ENCODE measurements at regions not wholly inside any gene's neighbourhood (a gene's known extent, or its start where the extent isn't known, plus 50 kb on each side); places are given as distances from the start of the nearest gene placed in this dataset.
"Not testable (repeated sequence)": the region's sequence is repeated elsewhere in the genome, so short reads cannot be mapped to it uniquely, and the experiment has no call there.

DNA sequence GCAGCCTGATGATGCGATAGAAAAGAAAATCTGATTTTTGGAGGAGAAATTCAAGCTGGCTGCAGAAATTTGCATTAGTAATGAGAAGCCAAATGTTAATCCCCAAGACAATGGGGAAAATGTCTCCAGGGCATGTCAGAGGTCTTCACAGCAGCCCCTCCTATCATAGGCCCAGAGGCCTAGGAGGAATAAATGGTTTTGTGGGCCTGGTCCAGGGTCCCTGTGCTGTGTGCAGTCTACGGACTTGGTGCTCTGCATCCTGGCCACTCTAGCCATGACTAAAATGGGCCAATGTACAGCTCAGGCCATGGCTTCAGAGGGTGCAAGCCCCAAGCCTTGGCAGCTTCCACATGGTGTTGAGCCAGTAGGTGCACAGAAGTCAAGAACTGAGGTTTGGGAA lies 303.8 kb upstream of the SEMA3C start:
- not testable (repeated sequence) for DNase-seq (ENCODE audit: low spot score)

DNA sequence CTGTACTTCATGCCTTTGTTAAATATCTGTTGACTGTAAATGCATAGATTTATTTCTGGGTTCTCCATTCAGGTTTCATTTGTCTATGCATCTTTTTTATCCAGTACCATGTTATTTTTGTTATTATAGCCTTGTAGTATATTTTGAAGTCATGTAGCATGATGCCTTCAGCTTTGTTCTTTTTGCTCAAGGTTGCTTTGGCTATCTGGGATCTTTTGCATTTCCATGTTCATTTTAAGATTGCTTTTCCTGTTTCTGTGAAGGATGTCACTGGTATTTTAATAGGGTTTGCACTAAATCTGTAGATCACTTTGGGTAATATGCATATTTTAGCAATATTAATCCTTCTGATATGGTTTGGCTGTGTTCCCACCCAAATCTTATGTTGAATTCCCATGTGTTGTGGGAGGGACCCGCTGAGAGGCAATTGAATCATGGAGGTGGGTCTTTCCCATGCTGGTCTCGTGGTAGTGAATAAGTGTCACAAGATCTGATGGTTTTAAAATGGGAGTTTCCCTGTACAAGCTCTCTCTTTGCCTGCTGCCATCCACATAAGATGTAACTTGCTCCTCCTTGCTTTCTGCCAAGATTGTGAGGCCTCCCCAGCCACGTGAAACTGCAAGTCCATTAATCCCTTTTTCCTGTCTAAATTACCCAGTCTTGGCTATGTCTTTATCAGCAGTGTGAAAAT lies 302.8 kb upstream of the SEMA3C start:
- no peak for DNase-seq (ENCODE audit: low spot score)

DNA sequence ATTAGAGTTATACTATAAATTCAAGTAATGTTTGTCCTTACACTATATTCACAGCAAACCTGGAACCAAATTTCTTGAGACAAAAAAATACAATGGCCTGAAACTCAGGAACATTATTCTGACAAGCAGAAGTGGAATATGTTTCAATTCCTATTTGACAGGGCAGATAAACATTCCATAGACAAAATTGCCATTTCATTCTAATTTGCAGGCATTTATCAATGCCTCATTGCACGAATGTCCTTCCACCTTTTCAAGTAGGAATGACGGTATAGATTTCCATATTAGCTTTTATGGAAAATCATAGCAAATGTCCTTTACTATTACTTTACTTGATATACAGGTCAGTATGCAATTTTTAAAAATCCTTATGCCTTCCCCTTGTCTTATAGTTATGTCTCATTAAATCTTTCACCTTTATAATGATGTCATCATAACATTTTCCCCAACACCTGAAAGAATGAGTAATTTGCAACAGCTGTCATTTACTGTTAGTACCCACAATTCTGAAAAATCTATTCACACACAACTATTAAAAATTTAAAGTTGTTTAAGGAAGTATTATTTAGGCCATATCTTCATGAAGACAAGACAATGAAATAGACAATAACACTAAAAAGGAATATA lies 299.7 kb upstream of the SEMA3C start:
- DNase-seq (ENCODE audit: low spot score): no peak

DNA sequence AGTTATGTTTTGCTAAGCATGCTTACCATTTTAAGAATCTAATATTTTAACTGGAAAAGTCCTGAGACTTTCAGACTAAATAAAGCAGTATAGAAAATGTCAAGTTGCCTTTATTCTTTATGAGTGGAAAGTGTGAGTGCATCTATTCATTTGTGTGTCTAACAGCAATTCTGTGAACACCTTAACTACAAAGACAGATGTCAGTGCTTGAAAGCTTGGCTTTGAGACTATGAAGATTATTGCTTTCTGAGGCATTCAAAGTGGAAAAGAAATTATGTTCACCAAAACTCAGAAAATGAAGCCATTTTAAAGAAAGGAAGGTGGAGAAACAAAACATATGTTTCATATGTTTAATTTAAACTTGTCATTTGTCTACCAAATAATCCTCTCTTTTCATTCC lies 294.5 kb upstream of the SEMA3C start:
- no peak for DNase-seq (ENCODE audit: low spot score)

DNA sequence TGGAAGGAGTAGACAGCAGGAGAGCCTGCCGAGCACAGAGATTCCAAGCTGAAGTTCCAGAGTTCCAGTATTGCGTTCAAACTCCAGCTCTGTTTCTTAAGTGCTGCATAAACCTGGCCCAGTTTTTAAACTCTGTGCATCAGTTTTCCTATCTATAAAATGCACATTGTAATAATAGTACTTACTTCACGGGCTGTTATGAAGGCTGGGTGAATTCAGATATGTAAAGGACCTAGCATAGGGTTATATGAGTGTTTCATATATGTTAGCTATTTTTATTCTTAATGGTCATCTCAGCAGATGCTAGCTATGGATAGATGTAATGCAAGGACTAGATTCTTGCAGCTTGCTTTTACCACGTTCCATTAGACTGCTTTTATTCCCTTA lies 293.1 kb upstream of the SEMA3C start:
- no peak for DNase-seq (ENCODE audit: low spot score)

DNA sequence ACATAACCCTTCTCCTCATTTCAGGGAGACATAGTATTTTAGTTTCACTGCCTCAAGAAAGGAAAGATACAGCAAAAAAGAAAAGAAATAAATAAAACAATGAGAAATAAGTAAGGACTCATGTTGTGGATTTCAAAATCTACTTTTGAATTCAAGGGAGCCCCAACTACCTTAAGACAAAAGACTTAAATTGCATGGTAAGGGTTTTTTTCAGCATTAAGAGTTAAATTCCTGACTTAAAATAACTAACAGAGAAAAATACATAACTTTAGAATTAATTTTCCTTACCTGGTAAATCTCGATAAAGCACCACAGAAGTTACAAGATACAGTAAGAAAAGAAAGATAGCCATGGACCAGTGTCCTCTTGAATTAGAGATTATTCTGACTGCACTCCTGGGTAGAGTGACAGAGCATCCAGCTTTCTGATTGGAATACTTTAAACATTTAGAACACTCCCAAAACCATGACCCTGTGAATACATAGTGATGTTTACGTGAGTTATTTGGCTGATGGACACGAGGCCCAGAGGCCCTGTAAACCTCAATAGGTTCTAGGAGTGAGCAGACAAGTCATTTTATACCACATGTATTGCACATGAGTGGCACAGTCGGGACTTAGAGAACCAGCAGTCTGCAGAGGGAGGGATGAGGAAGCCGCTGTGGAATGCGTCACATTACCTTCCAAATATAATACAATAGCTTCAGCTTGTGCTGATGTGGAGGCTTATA lies 292.5 kb upstream of the SEMA3C start:
- DNase-seq (ENCODE audit: low spot score): no peak

DNA sequence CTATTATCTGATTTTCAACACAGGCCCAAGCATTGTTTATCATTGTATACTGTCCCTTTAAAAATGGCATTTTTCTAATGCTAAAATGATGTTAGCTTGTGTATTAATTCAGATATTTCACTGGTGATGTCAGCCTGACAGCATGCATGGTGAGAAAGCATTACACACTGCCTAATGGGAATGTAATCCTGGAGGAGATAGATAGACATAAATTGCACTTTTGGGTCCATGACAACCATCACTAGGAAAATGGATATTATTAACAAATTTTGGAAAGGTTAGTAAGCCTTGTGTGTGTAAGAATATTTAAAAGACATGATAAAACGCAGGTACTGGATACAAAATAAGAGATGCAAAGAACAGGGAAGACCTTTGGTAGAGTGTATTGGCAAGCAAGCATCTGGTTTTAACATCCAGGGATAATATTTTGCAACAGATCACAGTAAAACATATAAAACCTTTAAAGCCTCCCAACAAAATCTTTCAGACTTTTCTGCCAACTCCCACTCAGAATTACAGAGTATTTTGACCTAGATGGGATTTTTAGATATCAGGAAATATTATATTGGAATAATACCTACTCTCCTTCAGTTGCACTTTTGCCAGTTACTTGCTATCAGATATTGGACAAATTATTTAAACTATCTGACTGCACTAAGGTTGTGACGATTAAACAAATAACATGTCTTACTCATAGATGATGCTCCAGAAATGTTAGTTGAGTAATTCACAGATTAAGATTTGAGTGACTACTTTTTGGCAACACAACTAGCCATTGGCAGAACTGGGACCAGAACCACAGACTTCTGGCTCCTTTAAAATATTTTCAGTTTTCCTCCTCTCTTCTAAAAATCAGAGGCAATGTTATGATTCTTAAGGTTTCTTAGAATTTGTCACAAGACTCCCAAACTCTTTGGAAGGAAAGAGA lies 291.6 kb upstream of the SEMA3C start:
- no peak for DNase-seq (ENCODE audit: low spot score)

DNA sequence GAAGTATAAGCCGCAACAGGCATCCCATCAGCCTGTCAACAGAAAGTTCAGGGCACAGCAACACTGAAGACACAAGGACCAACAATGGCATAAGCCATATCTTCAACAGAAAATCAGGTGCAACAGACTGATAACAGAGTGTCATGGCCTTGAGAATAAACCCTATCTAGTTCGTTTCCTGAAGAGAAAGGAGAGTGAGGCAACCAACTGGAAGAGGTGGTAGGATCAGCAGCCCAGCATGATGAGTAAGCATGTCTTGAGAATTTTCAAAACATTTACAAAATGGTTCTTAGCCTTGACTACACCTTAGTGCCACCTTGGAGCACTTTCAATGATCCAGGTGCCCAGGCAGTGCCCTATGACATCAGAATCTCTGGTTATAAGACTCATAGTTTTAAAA lies 290.2 kb upstream of the SEMA3C start:
- no peak for DNase-seq (ENCODE audit: low spot score)

DNA sequence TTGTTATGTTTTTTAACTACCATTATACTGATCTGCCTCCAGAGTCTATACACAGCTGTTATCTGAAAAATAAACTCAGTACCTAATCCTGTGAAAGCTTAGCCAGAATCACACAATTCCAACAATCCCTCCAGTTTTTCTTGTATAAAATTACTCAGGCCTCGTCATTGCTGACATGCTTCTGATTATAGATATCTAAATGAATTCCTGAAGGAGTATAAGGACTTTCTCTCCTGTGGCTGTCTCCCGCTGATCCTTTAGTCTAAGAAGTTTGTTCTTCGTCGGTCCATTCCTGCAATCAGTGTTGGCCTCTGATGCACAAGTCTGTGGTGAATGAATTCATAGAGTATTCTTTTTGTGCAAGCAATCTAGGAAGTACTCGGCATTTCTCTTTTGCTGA lies 288.9 kb upstream of the SEMA3C start:
- no peak for DNase-seq (ENCODE audit: low spot score)

DNA sequence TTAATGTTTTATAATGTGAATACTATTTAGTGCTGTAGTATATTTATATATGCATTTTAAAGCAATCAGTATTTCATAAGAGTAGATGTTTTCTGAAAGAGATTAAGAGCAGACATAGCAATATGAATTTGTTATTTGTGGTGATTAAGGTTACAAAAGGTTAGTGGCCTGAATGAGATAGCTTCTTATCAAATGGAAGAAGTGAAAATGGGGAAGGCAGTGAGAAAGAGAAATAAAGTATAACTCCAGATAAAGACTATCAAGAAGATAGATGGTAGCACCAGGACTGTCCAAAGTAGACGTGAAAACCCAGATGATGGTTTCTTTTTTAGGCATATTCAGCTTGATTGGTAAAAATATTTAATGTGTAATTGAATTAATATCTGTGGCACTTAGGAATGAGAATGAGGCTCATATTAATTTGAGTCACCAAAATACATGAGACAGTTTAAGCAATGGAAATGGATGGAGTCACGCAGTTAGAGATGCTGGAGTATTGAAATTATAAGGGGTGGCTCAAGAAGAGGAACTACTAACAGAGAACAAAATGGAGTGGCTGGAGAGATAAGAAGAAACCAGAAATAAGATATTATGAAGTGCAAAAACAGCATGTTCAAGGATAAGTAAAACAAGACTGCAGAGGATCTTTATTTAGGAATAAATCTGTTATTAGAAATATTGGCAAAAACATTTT lies 288.0 kb upstream of the SEMA3C start:
- no peak for DNase-seq (ENCODE audit: low spot score)

DNA sequence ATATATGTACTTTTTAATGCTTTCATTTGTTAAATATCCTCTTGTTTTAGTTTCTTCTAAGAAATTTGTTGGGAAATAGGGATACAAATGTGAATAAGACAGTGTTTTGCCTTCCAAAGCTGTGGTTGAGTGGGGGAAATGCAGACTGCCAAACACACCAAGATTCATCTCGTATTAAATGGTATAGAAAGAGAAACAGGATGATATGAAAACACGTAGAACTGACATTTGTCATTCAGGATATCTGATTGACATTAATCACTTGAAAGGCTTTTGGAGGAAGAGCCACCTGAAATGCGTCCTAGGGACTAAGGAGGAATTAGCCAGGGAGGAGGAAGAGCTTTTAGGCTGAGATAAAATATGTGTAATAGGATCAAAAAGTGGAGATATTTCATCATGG lies 287.4 kb upstream of the SEMA3C start:
- no peak for DNase-seq (ENCODE audit: low spot score)

DNA sequence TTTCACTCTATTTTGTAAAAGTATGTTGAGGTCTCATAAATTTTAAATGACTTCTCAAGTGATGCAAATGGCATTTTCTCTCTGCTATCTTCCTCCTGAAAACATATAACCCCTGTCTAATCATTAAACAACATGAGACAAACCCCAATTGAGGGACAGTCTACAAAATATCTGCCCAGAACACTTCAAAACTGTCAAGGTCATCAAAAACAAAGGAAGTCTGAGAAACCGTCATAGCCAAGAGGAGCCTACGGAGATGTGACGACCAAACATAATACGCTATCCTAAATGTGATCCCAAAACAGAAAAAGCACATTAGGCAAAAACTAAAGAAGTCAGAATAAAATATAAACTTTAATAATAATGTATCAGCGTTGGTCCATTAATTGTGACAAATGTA lies 282.3 kb upstream of the SEMA3C start:
- DNase-seq (ENCODE audit: low spot score): no peak

DNA sequence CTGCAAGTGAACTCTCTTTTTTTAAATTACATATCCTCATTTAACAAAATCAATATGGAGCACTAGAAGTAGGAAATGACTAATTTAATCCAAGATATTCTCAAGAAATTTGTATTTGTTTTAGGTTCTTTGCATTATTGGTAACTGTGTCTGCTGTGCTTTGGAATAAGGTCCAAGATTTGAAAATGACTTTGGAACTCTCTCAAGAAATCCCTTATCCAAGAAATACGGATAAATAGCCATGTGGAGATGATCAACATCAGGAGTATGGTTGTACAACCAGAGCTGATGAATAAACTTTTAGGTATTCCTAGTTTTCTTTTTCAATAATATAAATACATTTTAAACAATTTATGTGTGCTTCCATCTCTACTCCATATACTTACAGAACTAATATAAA lies 279.9 kb upstream of the SEMA3C start:
- no peak for DNase-seq (ENCODE audit: low spot score)

DNA sequence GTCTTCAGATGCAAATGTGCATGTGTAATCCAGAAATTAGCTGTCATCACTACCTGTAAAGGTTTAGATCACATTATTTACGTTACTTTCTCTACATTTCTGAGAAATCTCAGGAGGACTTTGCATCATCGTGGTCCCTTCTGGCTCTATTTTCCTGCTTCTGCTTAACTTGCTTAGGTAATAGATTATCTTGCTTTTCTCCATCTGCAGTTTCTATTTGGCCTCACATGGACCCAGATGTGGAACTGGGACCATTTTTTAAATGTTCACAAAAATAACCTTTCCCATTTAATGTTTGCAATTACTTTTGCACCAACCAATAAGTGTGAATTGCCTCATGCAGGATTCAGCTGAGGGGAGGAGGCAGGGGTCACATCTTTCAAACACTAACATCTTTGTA lies 278.4 kb upstream of the SEMA3C start:
- no peak for DNase-seq (ENCODE audit: low spot score)

DNA sequence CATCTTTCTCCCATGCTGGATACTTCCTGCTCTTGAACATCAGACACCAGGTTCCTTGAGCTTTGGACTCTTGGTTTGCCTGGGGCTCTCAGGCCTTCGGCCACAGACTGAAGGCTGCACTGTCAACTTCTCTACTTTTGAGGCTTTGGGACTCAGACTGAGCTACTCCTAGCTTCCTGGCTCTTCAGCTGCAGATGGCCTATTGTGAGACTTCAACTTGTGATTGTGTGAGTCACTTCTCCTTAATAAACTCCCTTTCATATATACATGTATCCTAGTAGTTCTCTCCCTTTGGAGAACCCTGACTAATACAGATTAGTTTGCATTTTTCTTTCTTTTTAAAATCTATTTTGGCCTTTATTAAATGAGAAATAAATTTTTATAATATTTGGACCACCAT lies 276.2 kb upstream of the SEMA3C start:
- DNase-seq (ENCODE audit: low spot score): no peak

DNA sequence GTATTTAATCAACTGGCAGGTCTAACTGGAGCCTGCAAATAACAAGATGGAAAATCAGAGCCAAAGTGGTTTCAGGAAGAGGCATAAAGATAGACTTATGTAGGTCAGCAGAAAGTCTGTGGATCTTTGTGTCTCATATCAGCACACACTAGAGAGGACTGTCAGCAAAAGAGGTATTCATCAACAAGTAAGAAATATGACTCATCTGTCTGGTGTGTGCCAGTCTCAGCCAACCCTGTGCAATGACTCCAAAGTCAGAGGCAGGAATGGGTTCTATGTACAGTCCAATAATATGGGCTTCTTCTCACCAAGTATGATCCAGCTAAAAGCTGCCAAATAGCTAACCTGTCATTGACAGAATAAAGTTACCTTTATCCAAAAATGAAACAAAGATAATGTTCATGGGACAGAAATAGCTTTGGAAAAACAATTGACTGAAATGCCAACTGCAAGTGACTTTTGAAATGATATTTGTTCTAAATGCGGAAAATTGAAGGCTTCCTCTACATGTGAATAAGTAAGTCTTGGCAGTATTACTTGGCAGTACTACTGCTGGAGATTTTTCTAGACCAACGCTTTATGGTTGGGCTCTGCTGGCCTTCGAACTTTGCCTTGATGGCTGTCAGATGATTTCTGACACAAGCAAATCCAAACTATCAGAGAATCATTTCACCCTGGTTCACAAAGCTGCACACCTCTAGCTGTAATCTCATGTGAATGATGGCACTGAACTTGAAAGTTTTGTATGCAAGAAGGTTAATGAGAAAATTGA lies 272.3 kb upstream of the SEMA3C start:
- no peak for DNase-seq (ENCODE audit: low spot score)

DNA sequence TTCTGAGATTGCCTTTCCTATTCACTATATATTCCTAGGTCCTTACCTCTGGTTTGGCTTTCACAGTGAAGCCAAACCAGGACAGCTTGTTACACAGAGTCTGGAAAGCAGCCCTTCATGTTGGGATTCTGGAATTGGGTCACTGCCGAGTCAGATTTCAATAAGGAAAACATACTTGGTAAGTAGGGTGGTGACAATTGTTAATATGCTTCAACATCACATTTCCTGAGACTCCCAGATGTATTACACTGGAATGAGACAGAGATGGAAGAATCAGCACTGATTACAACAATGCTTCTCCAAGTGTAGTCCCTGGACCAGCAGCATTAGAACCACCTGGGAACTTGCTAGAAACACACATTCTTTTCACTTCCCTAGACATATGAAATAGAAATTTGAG lies 268.9 kb upstream of the SEMA3C start:
- no peak for DNase-seq (ENCODE audit: low spot score)

DNA sequence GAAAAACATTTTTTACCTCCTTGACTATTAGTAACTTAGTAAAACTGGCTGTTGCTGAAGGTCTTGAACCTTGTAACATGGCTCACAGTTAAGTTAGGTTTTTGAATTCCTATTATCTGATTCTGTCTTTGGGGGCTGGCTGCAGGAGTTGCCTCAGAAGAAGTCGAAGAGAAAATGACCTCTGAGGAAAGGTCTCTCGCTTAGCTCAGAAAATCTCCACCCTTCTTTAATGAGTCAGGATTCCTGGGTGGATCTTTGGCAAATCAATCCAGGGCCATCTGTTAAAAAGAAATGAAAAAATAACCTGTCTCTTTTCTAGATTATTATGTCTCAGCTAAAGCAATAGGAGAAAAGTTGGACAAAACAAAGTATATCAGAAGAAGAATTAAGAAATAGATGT lies 267.8 kb upstream of the SEMA3C start:
- DNase-seq (ENCODE audit: low spot score): no peak

DNA sequence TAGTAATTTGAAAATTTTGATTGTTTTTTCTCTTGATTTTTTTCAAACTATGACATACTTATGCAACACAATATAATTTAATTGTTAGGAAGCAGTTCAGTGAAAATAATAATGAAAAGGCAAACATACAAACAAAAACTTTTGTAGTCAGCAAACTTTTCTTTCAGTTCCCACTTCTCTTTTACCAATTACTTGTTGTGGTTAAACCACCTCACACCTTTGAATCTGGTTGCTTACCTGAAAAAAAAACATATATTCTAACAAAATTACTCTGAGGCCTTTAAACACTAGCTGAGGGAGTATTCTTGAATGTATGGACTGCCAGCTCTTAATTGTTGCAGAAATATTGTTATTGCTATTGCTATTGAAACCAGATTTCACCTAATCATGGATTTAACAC lies 266.2 kb upstream of the SEMA3C start:
- DNase-seq (ENCODE audit: low spot score): no peak

DNA sequence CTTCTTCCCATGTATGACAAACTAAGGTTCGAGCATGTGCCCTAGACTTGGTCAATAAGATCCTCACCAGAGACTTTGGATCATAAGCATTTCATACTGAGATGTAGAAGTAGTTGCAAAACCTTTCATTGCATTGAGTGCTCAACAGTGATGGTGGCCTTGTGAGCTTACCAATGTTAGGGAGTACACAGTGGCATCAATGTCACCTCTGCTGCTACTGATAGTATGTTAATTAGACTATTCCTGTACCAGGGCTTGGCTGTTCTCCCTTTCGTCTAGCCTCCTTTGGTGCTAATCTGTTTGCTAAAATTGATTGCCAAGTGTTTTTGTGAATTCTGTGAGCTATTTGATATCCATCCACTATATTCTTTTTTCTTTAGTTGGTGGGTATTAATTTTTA lies 264.5 kb upstream of the SEMA3C start:
- no peak for DNase-seq (ENCODE audit: low spot score)

DNA sequence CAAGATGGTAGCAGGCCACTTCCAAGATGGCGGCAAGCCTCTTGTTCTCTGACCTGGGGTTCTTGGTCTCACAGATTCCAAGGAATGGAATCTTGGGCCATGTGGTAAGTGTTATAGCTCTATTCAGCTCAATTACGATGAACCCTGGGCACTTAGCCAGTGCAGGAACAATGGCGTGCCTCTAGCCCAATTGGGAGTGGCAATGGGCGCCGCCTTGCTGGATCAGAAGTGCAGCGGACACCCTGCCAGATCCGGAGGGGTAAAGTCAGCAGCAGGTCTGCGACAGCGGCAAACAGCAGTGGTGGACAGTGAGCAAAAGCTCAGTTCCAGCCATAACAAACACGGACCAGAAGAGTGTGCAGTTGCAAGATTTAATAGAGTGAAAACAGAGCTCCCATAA lies 263.2 kb upstream of the SEMA3C start:
- DNase-seq (ENCODE audit: low spot score): not testable (repeated sequence)
